ENCODE measurements at regions not wholly inside any gene's neighbourhood (a gene's known extent, or its start where the extent isn't known, plus 50 kb on each side); places are given as distances from the start of the nearest gene placed in this dataset.
"Not testable (repeated sequence)": the region's sequence is repeated elsewhere in the genome, so short reads cannot be mapped to it uniquely, and the experiment has no call there.

DNA sequence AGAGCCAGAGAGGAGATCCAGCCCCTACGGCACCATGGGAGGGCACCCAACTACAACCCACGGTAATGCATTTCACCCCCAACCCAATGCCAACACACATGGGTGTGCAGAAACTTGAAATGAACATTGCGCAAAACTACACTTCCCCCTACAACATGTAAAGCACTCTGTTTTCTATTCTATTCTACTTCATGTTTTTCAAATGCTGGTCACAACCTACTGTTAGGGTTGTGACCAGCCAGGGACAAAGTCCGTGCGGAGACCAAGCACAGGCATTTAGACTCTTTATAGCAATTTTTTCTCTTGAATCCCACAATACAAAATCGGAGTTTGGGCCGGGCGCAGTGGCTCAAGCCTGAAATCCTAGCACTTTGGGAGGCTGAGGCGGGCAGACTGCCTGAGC is 90.6 kb downstream of the MRPL14 start:
- no peak for FAIRE-seq

DNA sequence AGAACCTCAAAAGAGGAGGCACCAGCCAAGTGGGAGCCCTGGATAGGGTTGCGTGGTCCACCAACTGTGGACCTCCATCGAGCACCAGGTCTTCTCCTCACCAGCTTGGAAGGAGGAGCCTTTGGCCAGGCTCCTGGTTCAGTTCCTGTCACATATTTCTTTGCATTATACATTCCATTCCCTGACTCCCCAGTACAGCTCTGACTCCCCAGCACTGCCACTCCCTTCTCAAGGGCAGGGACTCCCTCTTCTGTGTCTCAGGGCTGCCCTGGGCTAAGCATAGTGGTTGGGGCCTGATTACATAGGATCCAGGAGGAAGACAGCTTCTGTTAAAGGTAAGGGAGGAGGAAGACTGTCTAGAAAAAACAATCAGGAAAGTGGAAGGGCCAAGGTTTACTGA is 91.1 kb downstream of the MRPL14 start:
- FAIRE-seq, result no peak

- FAIRE-seq, result no peak
Observed at GRCh38 chr6:44035621-44036020, 91.6 kb downstream of the MRPL14 start.

- FAIRE-seq, result no peak
Observed at GRCh38 chr6:44034931-44035345, 92.3 kb downstream of the MRPL14 start.

DNA sequence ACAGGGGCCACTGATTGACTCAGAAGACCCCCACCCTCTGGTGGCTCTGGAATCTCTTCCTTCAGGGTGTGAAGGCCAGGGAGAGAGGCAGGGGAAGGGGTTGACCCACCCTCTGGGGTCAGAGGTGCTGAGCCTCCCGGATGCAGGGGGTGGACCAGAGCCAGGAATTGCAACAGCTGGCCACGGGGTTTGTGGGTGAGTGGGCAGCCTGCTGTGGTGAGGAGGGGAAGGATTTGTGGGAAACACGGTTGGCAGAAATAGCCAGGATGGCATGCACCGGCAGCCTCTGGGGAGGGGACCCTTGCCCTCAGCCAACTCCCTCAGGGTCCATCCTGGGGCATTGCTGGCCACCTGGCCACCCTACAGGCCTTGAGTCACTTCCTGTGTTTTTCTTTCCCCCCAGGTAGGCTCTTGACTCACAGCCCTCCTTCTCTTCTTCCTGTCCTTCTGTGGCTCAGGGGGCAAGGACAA is 92.8 kb downstream of the MRPL14 start:
- no peak for FAIRE-seq

- FAIRE-seq, result no peak
Observed at GRCh38 chr6:44030812-44031454, 96.3 kb downstream of the MRPL14 start.

DNA sequence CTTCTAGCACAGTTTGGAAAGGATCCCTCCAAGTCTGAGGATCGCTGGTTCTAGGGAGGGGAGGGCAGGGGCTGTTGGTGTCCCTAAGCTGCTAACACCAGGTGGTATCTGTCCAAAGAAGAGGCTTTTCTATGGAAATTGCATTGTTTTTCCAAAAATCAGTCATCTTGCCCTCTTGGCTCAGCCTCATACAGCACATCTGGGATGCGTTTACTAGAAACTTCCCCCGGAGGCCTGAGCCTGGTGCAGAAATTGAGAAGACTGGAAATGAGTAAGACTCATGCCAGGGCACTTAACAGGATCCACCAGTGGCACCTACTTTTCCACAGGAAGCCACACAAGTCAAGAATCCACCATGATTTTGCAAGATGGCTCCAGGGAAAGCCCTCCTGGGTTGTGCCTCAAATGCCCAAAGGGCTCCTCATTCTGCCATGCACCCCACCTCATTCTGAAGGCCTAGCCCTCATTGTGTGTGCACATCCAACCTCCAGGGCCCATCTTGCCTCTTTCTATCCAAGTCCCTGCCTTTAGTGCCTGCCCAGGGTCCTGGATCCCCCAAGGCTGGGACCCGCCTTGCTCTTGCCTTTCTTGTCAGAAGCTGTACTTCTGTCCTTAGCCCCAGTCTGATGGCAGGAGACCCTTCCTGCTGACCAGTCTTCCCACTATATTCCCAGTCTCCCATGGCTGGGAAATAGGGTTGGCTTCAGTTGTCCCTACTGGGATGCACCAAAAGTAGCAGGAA is 97.6 kb downstream of the MRPL14 start:
- FAIRE-seq, result no peak

DNA sequence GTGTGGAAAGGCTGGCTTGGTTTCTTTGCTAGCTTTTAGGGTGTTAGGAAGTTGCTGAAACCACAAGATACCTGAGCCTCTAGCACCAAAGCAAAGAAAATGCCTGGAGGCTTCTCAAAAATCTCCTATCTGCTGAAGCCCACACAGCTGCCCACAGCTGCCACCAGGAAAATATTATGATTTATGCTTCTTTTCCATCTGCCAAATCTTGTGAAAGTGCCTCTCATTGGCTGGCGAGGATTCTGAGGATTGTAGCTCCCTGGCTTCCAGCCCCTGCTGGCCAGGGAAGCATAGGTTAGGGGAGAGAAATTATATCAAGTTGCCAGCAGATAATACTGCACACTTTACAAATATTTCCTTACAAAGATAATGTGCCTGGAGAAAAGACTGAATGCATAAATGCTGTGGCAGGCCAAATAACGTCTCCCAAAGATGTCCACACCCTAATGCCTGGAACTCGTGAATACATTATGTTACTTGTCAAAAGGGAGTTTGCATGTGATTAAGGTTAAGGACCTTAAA is 98.4 kb downstream of the MRPL14 start:
- no peak for FAIRE-seq

- FAIRE-seq, result no peak
Observed at GRCh38 chr6:44025226-44025625, 102.0 kb downstream of the MRPL14 start.

DNA sequence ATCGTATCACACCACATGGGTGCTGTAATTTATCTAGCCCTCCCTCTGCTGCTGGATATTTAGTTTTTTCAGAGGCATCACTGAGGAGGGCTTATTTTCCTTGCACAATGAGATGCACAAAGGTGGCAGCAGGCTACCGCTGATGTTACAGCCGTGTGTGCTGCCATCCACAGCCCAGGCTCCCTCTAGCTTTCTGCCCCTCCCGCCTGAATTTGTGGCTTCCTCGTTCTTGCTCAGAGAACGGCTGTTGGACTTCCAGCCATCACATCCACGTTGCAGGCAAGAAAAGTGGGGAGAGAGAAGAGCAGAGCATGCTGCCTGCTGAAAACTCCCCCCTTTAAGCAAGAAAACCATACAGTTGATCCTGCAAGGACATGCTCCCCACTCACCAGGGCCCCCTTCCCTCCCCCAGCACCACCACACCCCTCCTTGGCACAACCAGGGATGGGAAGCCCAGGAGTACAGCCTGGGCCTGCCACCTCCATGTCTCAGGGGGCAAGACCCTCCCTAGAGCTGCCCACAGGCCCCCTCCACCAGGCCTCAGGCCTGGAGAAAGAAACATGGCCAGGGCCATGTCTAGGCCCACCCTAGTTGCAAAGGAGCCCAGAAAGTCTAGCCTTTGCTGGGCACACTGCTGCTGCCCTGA is 102.6 kb downstream of the MRPL14 start:
- no peak for FAIRE-seq

DNA sequence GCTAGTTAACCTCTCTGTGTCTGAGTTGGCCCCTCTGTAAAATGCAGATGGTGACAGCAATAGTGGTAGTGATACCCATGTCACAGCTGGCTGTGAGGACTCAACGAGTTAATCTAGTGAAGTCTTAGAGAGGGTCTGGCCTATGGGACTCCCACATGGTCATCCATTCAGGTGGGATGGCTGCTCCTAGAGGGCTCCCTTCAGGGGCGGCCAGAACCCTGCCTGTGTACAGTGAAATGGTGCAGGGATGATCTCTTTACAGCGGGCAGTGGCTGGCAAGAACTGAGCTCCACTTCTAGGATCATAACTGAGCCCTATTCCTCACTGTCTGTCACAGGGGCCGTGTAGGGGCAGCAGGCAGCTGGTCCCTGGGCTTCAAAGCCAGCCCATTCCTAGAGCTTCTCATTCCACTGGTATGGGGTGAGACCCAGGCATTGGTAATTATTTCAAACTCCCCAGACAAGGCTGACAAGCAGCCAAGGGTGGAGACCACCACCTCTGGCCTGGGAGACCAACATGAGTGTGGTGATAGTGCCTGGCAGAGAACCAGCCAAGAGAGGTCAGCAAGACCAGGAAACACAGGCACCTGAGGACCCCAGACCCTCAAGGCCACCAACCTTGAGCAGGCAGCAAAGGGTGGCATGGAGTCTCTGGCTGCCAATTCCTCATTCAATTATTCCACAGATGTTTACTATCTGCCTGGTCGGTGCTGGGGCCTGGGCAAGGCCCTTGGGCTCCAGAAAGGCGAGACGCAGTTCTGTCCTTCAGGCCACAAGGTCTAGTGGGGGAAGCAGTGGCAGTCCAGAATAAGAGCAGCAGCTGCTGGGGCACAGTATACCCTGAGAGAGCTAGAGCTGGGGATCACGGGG is 103.4 kb downstream of the MRPL14 start:
- no peak for FAIRE-seq

DNA sequence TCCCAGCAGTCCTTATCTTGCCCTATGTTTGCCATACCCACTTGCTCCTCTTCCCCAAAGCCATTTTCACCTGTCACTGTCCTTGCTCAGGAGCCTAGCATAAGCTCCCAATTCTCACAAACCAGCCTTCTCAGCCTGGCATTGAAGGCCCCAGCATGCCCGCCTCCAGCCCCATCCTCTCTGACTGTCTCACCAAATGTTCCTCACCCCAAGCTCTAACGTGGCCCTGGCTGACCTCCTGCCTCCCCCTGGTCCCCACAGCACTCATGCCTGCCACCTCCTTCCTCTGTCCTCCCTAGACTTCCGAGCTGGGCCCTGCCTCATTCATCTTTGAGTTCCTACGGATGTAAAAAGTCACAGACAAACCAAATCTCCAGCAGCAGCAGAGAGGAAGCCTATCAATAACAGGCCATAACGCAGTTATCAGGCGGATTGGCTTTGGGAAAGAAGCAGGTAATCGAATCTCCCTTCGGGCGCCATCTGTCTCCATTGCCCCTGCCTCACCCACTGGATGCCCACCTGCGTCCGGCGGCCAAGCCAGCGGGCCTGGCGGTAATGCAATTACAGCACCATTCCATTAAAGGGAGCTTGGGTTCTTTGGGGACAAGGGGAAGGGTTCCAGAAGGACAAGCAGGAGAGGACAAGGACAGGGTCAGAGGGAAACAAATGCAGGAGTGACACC is 104.4 kb downstream of the MRPL14 start:
- FAIRE-seq, result no peak

DNA sequence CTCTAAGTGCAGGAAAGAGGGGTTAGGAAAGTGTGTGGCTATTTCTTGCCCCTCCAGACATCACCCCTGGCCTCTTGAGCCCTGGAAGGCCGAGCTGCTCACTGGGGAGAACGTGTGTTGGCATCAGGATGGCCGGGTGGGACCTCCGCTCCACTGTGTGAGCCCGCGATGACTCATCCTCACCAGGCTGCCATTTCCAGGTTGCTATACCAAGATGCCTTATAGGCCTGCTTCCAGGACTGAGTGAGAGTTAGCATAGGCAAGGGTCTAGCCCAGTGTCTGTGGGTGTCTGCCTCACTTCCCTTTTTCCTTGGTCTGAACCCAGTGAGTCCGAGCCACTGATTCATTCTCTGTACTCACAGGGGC is 105.0 kb downstream of the MRPL14 start:
- FAIRE-seq, result no peak

- FAIRE-seq, result no peak
Observed at GRCh38 chr6:44021589-44022295, 105.5 kb downstream of the MRPL14 start.

- FAIRE-seq, result no peak
Observed at GRCh38 chr6:44020664-44021425, 106.4 kb downstream of the MRPL14 start.

GRCh38 chr6:44020148-44020547 is 107.1 kb downstream of the MRPL14 start:
- FAIRE-seq, result no peak

DNA sequence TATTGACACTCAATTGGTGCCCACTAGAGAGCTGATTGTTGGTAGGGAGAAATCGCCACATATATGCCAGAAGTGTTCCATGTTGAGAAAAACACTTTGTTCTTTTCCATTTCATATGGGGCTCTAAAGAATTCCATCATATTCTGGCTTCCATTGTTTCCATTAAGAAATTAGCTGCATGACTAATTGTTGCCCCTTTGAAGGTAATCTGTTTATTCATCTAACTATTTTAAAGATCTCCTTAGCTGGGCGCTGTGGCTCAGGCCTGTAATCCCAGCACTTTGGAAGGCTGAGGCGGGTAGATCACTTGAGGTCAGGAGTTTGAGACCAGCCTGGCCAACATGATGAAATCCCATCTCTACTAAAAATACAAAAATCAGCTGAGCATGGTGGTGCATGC is 109.9 kb downstream of the MRPL14 start:
- not testable (repeated sequence) for FAIRE-seq

DNA sequence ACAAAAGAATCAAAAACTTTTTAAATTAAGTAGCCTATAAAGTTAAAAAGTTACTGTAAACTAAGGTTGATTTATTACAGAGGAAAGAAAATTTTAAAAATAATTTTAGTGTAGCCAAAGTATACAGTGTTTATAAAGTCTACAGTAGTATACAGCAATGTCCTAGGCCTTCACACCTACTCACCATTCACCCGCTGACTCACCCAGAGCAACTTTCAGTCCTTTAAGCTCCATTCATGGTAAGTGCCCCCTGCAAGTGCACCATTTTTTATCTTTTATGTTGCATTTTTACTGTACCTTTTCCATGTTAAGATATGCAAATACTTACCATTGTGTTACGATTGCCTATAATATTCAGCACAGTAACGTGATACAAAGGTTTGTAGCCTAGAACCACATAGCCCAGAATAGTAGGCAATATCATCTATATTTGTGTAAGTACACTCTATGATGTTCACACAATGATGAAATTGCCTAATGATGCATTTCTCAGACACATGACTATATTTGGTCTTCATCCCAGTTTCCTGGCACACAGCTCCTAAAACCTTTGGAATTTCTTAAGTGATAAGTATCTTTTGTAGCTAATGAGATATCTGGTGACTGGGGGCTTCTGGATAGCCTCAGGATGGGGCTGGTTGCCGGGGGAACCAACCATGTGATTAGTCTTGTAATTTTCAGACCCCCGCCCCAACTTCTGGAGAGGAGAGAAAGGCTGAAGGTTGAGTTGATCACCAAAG is 111.0 kb downstream of the MRPL14 start:
- peak; percentile 11 for FAIRE-seq

DNA sequence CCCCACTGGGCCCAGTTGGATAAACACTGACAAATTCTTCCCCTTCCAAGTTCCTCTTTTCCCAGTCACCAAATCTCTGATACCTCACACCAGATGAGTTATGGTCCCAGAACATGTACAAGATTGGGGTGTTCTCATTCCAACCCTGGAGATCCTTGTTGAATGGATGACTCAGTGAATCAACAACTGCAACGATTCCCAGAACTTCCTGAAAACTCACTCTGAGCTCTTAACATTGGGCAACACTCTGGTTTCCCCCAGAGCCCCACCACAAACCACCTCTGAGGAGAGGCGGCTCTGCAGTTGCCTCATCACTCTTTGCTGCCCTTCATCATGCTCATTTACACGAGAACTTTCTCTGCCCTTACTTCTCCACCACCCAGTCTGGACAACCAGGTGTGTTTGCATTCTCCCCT is 115.2 kb downstream of the MRPL14 start:
- FAIRE-seq, result no peak

GRCh38 chr6:44011350-44011920 is 115.8 kb downstream of the MRPL14 start:
- FAIRE-seq, result no peak
